B cell (primary cell): ENCODE measurements at regions not wholly inside any gene's neighbourhood (a gene's known extent, or its start where the extent isn't known, plus 50 kb on each side); places are given as distances from the start of the nearest gene placed in this dataset.

Experiments used
- ATAC-seq: fragments of 200-7000 bp; cut with Tn5 transposase; one replicate; pipeline ENCODE4 v1.10.0; 2021; ENCODE audit warnings: low read depth, mild to moderate bottlenecking, moderate number of reproducible peaks, moderate library complexity
- CTCF ChIA-PET: fragments of 350-600 bp; sonication (Branson Sonifier 250); formaldehyde crosslinking; loops from one replicate; lab custom pipeline; 2021; ENCODE audit warnings: antibody characterized with exemption, inconsistent platforms; lab: Charles Lee
- POLR2A ChIA-PET: fragments of 350-600 bp; sonication (Branson Sonifier 250); formaldehyde crosslinking; loops from one replicate; lab custom pipeline; 2021; ENCODE audit warnings: antibody characterized with exemption; lab: Charles Lee
- DNase-seq: peaks from one replicate; pipeline ENCODE4 v3.0.0; 2013
- H2AFZ ChIP-seq: 2 replicates; pipeline ENCODE4 v1.6.1; 2012; ENCODE audit warnings: mild to moderate bottlenecking, low read depth, low read length; ENCODE audit not compliant: insufficient read depth, poor library complexity, severe bottlenecking
- H3K27ac ChIP-seq, 2 donors: 1 replicate in 1 of 2; 2 replicates in 1 of 2; pipeline ENCODE4 v1.5.1; 2012 to 2013; ENCODE audit warnings: low read length in 2 of 2, mild to moderate bottlenecking in 2 of 2, moderate library complexity in 1 of 2
- H3K27me3 ChIP-seq, 4 experiments: fragments of 200-600 bp in 1 of 4; sonication (generic) in 1 of 4; replicated peaks in 1 of 4; 1 replicate in 2 of 4; 2 replicates in 2 of 4; pipeline versions ENCODE4 v1.6.1 to v1.7.0; 2013 to 2016; ENCODE audit warnings: low read length in 3 of 4, mild to moderate bottlenecking in 2 of 4, mixed read lengths in 1 of 4, moderate library complexity in 1 of 4; ENCODE audit not compliant: insufficient read depth in 4 of 4, control insufficient read depth in 3 of 4; ENCODE audit errors: control extremely low read depth in 1 of 4
- H3K36me3 ChIP-seq, 2 experiments: replicated peaks in 1 of 2; 1 replicate in 1 of 2; 2 replicates in 1 of 2; pipeline versions ENCODE4 v1.6.1 to v1.7.1; 2013; ENCODE audit warnings: low read length in 1 of 2; ENCODE audit not compliant: insufficient read depth in 2 of 2, control insufficient read depth in 1 of 2; ENCODE audit errors: control extremely low read depth in 1 of 2, extremely low read depth in 1 of 2
- H3K4me1 ChIP-seq, 2 donors: fragments of 200-600 bp in 1 of 2; sonication (generic) in 1 of 2; 1 replicate in 1 of 2; 2 replicates in 1 of 2; pipeline versions ENCODE4 v1.5.1 to v1.6.1; 2013 to 2017; ENCODE audit warnings: low read length in 2 of 2; ENCODE audit not compliant: control insufficient read depth in 2 of 2, insufficient read depth in 2 of 2
- H3K4me2 ChIP-seq: replicated peaks from 2 replicates; pipeline ENCODE3; 2012; ENCODE audit warnings: mild to moderate bottlenecking, low read depth, low read length; ENCODE audit not compliant: poor library complexity, severe bottlenecking
- H3K4me3 ChIP-seq, 5 experiments: fragments of 200-600 bp in 1 of 5; sonication (generic) in 1 of 5; 1 replicate in 3 of 5; 2 replicates in 2 of 5; pipeline versions ENCODE4 v1.5.1 to v1.7.0; 2011 to 2016; ENCODE audit warnings: low read length in 4 of 5, mild to moderate bottlenecking in 4 of 5, low read depth in 2 of 5, control low read depth in 1 of 5, moderate library complexity in 1 of 5; ENCODE audit not compliant: insufficient read depth in 1 of 5; ENCODE audit errors: control extremely low read depth in 1 of 5, extremely low read depth in 1 of 5
- H3K79me2 ChIP-seq: fragments of 200-600 bp; sonication (generic); one replicate; pipeline ENCODE4 v1.6.0; 2016; ENCODE audit warnings: low read length; ENCODE audit not compliant: control insufficient read depth, insufficient read depth
- H3K9ac ChIP-seq: fragments of 200-600 bp; sonication (generic); 2 replicates; pipeline ENCODE4 v1.6.1; 2017; ENCODE audit warnings: mild to moderate bottlenecking, low read length, moderate library complexity
- H3K9me3 ChIP-seq, 3 donors: one replicate each; pipeline versions ENCODE4 v1.6.1 to v1.7.1; 2013; ENCODE audit warnings: low read length in 2 of 3; ENCODE audit not compliant: control insufficient read depth in 2 of 3, insufficient read depth in 1 of 3; ENCODE audit errors: control extremely low read depth in 1 of 3
- H4K20me1 ChIP-seq: 2 replicates; pipeline ENCODE4 v1.6.0; 2012; ENCODE audit warnings: mild to moderate bottlenecking, low read length; ENCODE audit not compliant: insufficient read depth, control insufficient read depth, poor library complexity, severe bottlenecking
- H3K27ac Mint-ChIP-seq: one replicate; pipeline ENCODE4 v1.8.0; 2021; ENCODE audit warnings: mixed read lengths
- H3K27me3 Mint-ChIP-seq: one replicate; pipeline ENCODE4 v1.8.0; 2021; ENCODE audit warnings: mixed read lengths
- H3K4me1 Mint-ChIP-seq: one replicate; pipeline ENCODE4 v1.8.0; 2021; ENCODE audit warnings: mixed read lengths
- H3K4me3 Mint-ChIP-seq: one replicate; pipeline ENCODE4 v1.8.0; 2021; ENCODE audit warnings: mixed read lengths
- H3K9me3 Mint-ChIP-seq: one replicate; pipeline ENCODE4 v1.8.0; 2022; ENCODE audit warnings: mixed read lengths; ENCODE audit not compliant: insufficient read depth
- CTCF ChIP-seq: fragments of 200-600 bp; IDR thresholded peaks from one replicate; pipeline ENCODE4 v1.8.0; 2022; ENCODE audit warnings: antibody characterized with exemption, mild to moderate bottlenecking
- EZH2 ChIP-seq: IDR thresholded peaks from 2 replicates; pipeline ENCODE4 v1.6.1; 2012; ENCODE audit warnings: borderline replicate concordance, low read depth, mild to moderate bottlenecking, moderate library complexity, low read length; ENCODE audit not compliant: insufficient read depth, poor library complexity, severe bottlenecking
- WGBS: methylation state at CpG from one replicate; pipeline ENCODE4 v1.1.5; 2013; ENCODE audit warnings: missing lambda C conversion rate; ENCODE audit not compliant: insufficient coverage; 5-methylcytosine and 5-hydroxymethylcytosine counted together
- intact Hi-C: fragments of 100-400 bp; cut with micrococcal nuclease; formaldehyde crosslinking; loops from one replicate; pipeline ENCODE4 v1.10.0; 2022

DNA sequence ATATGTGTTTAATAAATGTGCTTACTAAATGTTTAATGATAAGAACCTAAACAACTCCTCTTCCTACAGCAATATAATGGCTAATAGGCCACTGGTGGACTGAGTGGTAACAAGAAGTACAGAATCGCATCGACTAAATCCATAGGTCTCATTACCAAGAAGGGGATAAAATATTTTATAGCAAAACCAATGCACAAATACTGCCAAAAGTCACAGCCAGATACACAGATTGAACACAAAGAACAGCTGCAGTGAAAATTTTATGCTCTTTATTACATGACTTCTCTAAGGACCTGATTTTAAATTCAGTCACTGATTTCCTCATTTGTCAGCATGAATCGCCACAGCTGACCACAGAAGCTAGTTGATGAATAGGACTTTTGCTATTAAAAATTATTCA, 285.4 kb downstream of the DHX15 start:
- Mint-ChIP-seq H3K27me3 (no peaks in the 10 kb centered on the region), H3K4me1 (no peaks in the 10 kb centered on the region), H3K27ac (no peak overlapping the region), H3K9me3 (no peaks in the 10 kb centered on the region), H3K4me3 (no peak overlapping the region)
- WGBS, result no CpG with 5 or more reads among the region's 3 CpGs
- H3K4me2 ChIP-seq, result no peak overlapping the region
- no peaks in the 10 kb centered on the region for H3K27me3 ChIP-seq
- no peak for TF ChIP-seq EZH2
- no peak for TF ChIP-seq CTCF
- DNase-seq, result no peak
- H3K4me1 ChIP-seq, result no peaks in the 10 kb centered on the region
- no peaks in the 10 kb centered on the region for H3K79me2 ChIP-seq
- H4K20me1 ChIP-seq, result no peaks in the 10 kb centered on the region
- intact Hi-C loops, result no loop called here
- H2AFZ ChIP-seq, result no peak overlapping the region
- no peak for ATAC-seq
- H3K27ac ChIP-seq, result no peak overlapping the region
- ChIA-PET POLR2A (no interaction called here), CTCF (no interaction called here)
- no peak overlapping the region for H3K4me3 ChIP-seq
- H3K9ac ChIP-seq, result no peak overlapping the region
- H3K9me3 ChIP-seq, result no peaks in the 10 kb centered on the region
- H3K36me3 ChIP-seq, result no peaks in the 10 kb centered on the region

- intact Hi-C loops, result no loop called here
- no peaks in the 10 kb centered on the region for H4K20me1 ChIP-seq
- H3K27me3 ChIP-seq, result no peaks in the 10 kb centered on the region
- Mint-ChIP-seq H3K9me3 (peaks cover 8% of the 10 kb centered on the region), H3K4me1 (no peaks in the 10 kb centered on the region), H3K27me3 (no peaks in the 10 kb centered on the region), H3K27ac (no peak overlapping the region), H3K4me3 (no peak overlapping the region)
- POLR2A ChIA-PET, result no interaction called here
- no peaks in the 10 kb centered on the region for H3K36me3 ChIP-seq
- WGBS, result 40% methylated on average over 1 of the region's 3 CpGs
- peaks cover 0 to 5% (median 0%) of the 10 kb centered on the region in 3 donors for H3K9me3 ChIP-seq
- TF ChIP-seq EZH2, result no peak
- TF ChIP-seq CTCF, result no peak
- no peak overlapping the region for H3K4me3 ChIP-seq
- no peak overlapping the region for H3K27ac ChIP-seq
- no peak overlapping the region for H3K4me2 ChIP-seq
- H3K9ac ChIP-seq, result no peak overlapping the region
- ATAC-seq, result no peak
- CTCF ChIA-PET, result no interaction called here
- H2AFZ ChIP-seq, result no peak overlapping the region
- H3K79me2 ChIP-seq, result no peaks in the 10 kb centered on the region
- no peaks in the 10 kb centered on the region for H3K4me1 ChIP-seq
- no peak for DNase-seq
Measured at GRCh38 chr4:24287096-24287495, 297.3 kb downstream of the DHX15 start.
